Liver (tissue), 8 donors: ENCODE measurements at regions not wholly inside any gene's neighbourhood (a gene's known extent, or its start where the extent isn't known, plus 50 kb on each side); places are given as distances from the start of the nearest gene placed in this dataset.

ENCODE experiments used
- DNase-seq: peaks from one replicate; pipeline ENCODE4 v3.0.0-alpha.2; 2017; ENCODE audit warnings: low spot score
- H3K27ac ChIP-seq, 2 donors: one replicate each; pipeline ENCODE4 v1.7.0; 2013; ENCODE audit warnings: inconsistent platforms in 2 of 2, low read length in 2 of 2, control low read depth in 1 of 2, low read depth in 1 of 2, mild to moderate bottlenecking in 1 of 2
- H3K27me3 ChIP-seq, 4 donors: one replicate each; pipeline versions ENCODE4 v1.6.1 to v1.7.0; 2013; ENCODE audit warnings: low read length in 3 of 4, inconsistent platforms in 1 of 4, mild to moderate bottlenecking in 1 of 4, moderate library complexity in 1 of 4; ENCODE audit not compliant: control insufficient read depth in 4 of 4, insufficient read depth in 4 of 4
- H3K36me3 ChIP-seq, 4 donors: one replicate each; pipeline versions ENCODE4 v1.6.1 to v1.7.0; 2013; ENCODE audit warnings: low read length in 3 of 4, mild to moderate bottlenecking in 3 of 4, low read depth in 1 of 4, moderate library complexity in 1 of 4; ENCODE audit not compliant: control insufficient read depth in 4 of 4, insufficient read depth in 3 of 4
- H3K4me1 ChIP-seq, 4 donors: one replicate each; pipeline versions ENCODE4 v1.6.1 to v1.7.0; 2013; ENCODE audit warnings: low read length in 3 of 4, mild to moderate bottlenecking in 3 of 4, moderate library complexity in 1 of 4; ENCODE audit not compliant: control insufficient read depth in 4 of 4, insufficient read depth in 4 of 4
- H3K4me3 ChIP-seq, 3 donors: one replicate each; pipeline versions ENCODE4 v1.6.1 to v1.7.0; 2013; ENCODE audit warnings: low read length in 3 of 3, control low read depth in 1 of 3, low read depth in 1 of 3, mild to moderate bottlenecking in 1 of 3
- H3K9ac ChIP-seq, 2 donors: one replicate each; pipeline ENCODE4 v1.7.0; 2013; ENCODE audit warnings: low read length in 2 of 2, mild to moderate bottlenecking in 2 of 2, moderate library complexity in 2 of 2, control low read depth in 1 of 2, low read depth in 1 of 2
- H3K9me3 ChIP-seq, 4 donors: one replicate each; pipeline versions ENCODE4 v1.6.1 to v1.7.0; 2013; ENCODE audit warnings: low read length in 3 of 4; ENCODE audit not compliant: control insufficient read depth in 4 of 4
- EGR1 ChIP-seq, 2 donors: IDR thresholded peaks; 2 replicates each; pipeline ENCODE4 v1.6.1; 2016 to 2018; ENCODE audit warnings: antibody characterized with exemption in 2 of 2, low read depth in 2 of 2
- FOXA1 ChIP-seq: IDR thresholded peaks from 2 replicates; pipeline ENCODE4 v1.6.1; 2016; ENCODE audit warnings: antibody characterized with exemption
- FOXA2 ChIP-seq: IDR thresholded peaks from 2 replicates; pipeline ENCODE4 v1.6.1; 2016; ENCODE audit warnings: antibody characterized with exemption
- GABPA ChIP-seq, 2 donors: IDR thresholded peaks in 1 of 2; conservative IDR thresholded peaks in 1 of 2; 2 replicates each; pipeline ENCODE4 v1.6.1; 2016; ENCODE audit warnings: antibody characterized with exemption in 2 of 2, mild to moderate bottlenecking in 1 of 2, moderate library complexity in 1 of 2
- HNF4A ChIP-seq, 2 donors: conservative IDR thresholded peaks; 2 replicates each; pipeline ENCODE4 v1.6.1; 2016; ENCODE audit warnings: antibody characterized with exemption in 2 of 2, mild to moderate bottlenecking in 2 of 2
- HNF4G ChIP-seq: IDR thresholded peaks from 2 replicates; pipeline ENCODE4 v1.6.1; 2016; ENCODE audit warnings: antibody characterized with exemption
- JUND ChIP-seq, 2 donors: IDR thresholded peaks; 2 replicates each; pipeline ENCODE4 v1.6.1; 2016; ENCODE audit warnings: antibody characterized with exemption in 2 of 2
- NR2F2 ChIP-seq: IDR thresholded peaks from 2 replicates; pipeline ENCODE4 v1.6.1; 2016; ENCODE audit warnings: antibody characterized with exemption
- RAD21 ChIP-seq, 2 donors: IDR thresholded peaks; 2 replicates each; pipeline ENCODE4 v1.6.1; 2016; ENCODE audit warnings: antibody characterized with exemption in 2 of 2, mild to moderate bottlenecking in 2 of 2
- RXRA ChIP-seq, 2 donors: IDR thresholded peaks; 2 replicates each; pipeline ENCODE4 v1.6.1; 2017 to 2018; ENCODE audit warnings: antibody characterized with exemption in 2 of 2, mild to moderate bottlenecking in 1 of 2
- SP1 ChIP-seq: IDR thresholded peaks from 2 replicates; pipeline ENCODE4 v1.6.1; 2018; ENCODE audit warnings: antibody characterized with exemption, mild to moderate bottlenecking
- TAF1 ChIP-seq: conservative IDR thresholded peaks from 2 replicates; pipeline ENCODE4 v1.6.1; 2016; ENCODE audit warnings: antibody characterized with exemption, mild to moderate bottlenecking
- YY1 ChIP-seq: IDR thresholded peaks from 2 replicates; pipeline ENCODE4 v1.6.1; 2016; ENCODE audit warnings: antibody characterized with exemption, mild to moderate bottlenecking
- WGBS: extraction: QIAGEN DNeasy Blood & Tissue Kit; methylation state at CpG from one replicate; pipeline ENCODE4 v1.1.7; 2013; 5-methylcytosine and 5-hydroxymethylcytosine counted together
- TF ChIP-seq, protein P1 (sequence below): IDR thresholded peaks from 2 replicates; pipeline ENCODE4 v1.6.1; 2016; ENCODE audit warnings: antibody characterized with exemption
- TF ChIP-seq, protein P2 (sequence below): fragments of 150-350 bp; IDR thresholded peaks from 2 replicates; pipeline ENCODE4 v1.5.1; 2017; ENCODE audit warnings: improper control_type of control experiment, low read depth, low read length; ENCODE audit not compliant: missing input control
- TF ChIP-seq, protein P3 (sequence below): IDR thresholded peaks from 2 replicates; pipeline ENCODE4 v1.6.1; 2016; ENCODE audit warnings: antibody characterized with exemption
- TF ChIP-seq, protein P4 (sequence below): IDR thresholded peaks from 2 replicates; pipeline ENCODE4 v1.6.1; 2016; ENCODE audit warnings: antibody characterized with exemption, mild to moderate bottlenecking
- TF ChIP-seq, protein P5 (sequence below): IDR thresholded peaks from 2 replicates; pipeline ENCODE4 v1.6.1; 2016; ENCODE audit warnings: antibody characterized with exemption
- donor health status: healthy.
- donor health status: healthy.
- donor health status: healthy.
- donor health status: healthy.
- donor health status: healthy.

DNA sequence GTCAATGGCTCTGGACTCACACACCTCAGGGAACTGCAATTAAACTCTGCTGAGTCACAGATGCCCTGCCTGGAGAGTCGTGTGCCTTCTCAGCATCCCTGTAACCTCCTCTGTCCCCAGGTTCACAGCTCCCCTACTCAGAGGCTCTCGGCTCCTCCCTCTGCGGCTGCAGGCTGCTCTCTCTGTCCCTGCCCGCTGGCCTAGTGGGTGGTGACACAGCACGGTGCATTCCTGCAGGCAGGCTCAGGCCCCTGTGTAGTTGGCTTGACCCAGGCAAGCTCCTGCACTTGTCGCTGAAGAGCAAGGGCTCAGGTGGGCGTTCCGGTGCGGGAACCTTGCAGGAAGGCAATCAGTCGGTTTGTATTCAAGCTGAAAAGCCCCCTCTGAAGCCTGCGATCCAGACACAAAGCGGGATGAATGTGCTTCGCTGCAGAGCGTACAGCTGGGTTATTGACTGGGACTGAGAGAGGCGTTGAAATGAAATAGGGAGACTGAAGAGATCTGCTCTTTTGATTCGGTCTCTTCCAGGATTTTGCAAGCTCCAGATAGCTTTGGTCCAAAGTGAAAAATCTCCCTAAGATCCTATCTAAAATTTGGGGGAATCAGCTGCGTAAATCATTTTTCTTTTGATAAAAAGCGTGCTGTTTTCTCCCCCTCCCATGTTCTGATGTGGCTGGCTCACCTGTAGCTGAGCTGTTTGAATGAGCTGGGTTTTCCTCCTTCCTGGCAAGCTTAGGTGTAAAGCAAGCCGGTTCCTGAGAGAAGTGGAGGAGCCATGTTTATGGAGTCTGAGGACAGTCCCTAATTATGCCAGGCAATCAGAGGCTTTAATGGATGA is 208.7 kb upstream of the PHYHIPL start:
- no peaks in the 10 kb centered on the region for H3K9me3 ChIP-seq
- H3K4me3 ChIP-seq = peak overlapping the region; percentile 9 to 45 (median 12)
- H3K4me1 ChIP-seq = peaks cover 0 to 9% (median 0%) of the 10 kb centered on the region in 4 donors
- no peaks in the 10 kb centered on the region for H3K27me3 ChIP-seq
- peak; percentile 61 for DNase-seq
- WGBS = 34% methylated on average over 19 of the region's 19 CpGs
- H3K36me3 ChIP-seq = no peaks in the 10 kb centered on the region
- TF ChIP-seq RAD21 (IDR thresholded peaks at IDR 0.05) (peak; percentile 59 to 76), RXRA (IDR thresholded peaks at IDR 0.05) (peak; percentile 55), HNF4A (conservative IDR thresholded peaks at IDR 0.05) (peak; percentile 22 to 27), HNF4G (no peak)
- H3K27ac ChIP-seq = no peak overlapping the region
- no peak overlapping the region for H3K9ac ChIP-seq

DNA sequence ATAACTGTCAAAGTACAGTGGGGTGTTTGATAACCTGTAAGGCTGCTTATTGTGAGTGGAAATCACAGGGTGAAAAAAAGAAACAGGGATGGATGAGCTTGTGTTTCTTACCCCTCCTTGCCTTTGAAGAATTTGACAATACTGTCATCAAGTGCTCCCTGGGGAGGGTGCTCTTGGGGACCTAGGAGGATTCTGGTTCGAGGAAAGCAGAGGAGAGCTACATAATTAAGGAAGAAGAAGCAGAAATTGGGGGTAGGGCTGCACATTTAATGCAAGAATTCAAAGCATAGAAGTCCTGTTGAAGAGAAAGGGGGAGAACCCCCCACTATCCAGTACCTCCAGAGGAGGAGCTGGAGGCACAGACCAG is 208.1 kb upstream of the PHYHIPL start:
- H3K9me3 ChIP-seq = no peaks in the 10 kb centered on the region
- no peak overlapping the region for H3K27ac ChIP-seq
- H3K36me3 ChIP-seq = no peaks in the 10 kb centered on the region
- no peak for DNase-seq
- no peak overlapping the region for H3K4me3 ChIP-seq
- H3K4me1 ChIP-seq = peaks cover 0 to 9% (median 0%) of the 10 kb centered on the region in 4 donors
- WGBS = 82% methylated on average over 1 of the region's 1 CpG
- no peak overlapping the region for H3K9ac ChIP-seq
- no peaks in the 10 kb centered on the region for H3K27me3 ChIP-seq
- TF ChIP-seq, protein P1, sequence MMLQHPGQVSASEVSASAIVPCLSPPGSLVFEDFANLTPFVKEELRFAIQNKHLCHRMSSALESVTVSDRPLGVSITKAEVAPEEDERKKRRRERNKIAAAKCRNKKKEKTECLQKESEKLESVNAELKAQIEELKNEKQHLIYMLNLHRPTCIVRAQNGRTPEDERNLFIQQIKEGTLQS = no peak
- TF ChIP-seq YY1 = no peak
- no peak for TF ChIP-seq HNF4A (conservative IDR thresholded peaks at IDR 0.05)
- TF ChIP-seq RXRA (IDR thresholded peaks at IDR 0.05) = no peak
- no peak for TF ChIP-seq HNF4G
- TF ChIP-seq EGR1 (IDR thresholded peaks at IDR 0.05; ENCODE audit: low read depth in 2 of 2) = no peak
- TF ChIP-seq SP1 = no peak

DNA sequence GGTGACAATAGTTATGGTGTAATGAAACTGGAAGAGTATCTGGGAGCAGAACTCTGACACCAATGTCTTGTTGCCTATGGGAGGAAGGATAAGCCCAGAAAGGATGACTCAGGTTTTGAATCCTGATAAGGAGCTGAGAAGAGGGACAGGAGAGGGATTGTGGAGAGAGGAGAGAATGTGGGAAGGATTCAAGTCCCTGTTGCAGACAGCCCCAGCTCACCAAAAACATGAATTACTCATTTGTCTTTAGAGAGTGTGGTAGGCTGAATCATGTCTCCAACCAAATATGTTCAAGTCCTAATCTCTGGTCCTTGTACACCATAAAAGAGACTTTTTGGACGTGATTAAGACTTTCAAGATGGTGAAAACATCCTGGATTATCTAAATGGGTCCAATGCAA is 206.9 kb upstream of the PHYHIPL start:
- H3K27ac ChIP-seq = no peak overlapping the region
- peaks cover 0 to 9% (median 0%) of the 10 kb centered on the region in 4 donors for H3K4me1 ChIP-seq
- DNase-seq = no peak
- 69% methylated on average over 1 of the region's 1 CpG for WGBS
- H3K27me3 ChIP-seq = no peaks in the 10 kb centered on the region
- H3K9me3 ChIP-seq = no peaks in the 10 kb centered on the region
- no peaks in the 10 kb centered on the region for H3K36me3 ChIP-seq
- no peak overlapping the region for H3K9ac ChIP-seq
- no peak for TF ChIP-seq FOXA2
- TF ChIP-seq TAF1 = no peak
- no peak for TF ChIP-seq GABPA (IDR thresholded peaks at IDR 0.05 in 1 of 2, conservative IDR thresholded peaks at IDR 0.05 in 1 of 2)
- no peak for TF ChIP-seq RAD21 (IDR thresholded peaks at IDR 0.05)
- no peak for TF ChIP-seq RXRA (IDR thresholded peaks at IDR 0.05)
- TF ChIP-seq, protein P2, sequence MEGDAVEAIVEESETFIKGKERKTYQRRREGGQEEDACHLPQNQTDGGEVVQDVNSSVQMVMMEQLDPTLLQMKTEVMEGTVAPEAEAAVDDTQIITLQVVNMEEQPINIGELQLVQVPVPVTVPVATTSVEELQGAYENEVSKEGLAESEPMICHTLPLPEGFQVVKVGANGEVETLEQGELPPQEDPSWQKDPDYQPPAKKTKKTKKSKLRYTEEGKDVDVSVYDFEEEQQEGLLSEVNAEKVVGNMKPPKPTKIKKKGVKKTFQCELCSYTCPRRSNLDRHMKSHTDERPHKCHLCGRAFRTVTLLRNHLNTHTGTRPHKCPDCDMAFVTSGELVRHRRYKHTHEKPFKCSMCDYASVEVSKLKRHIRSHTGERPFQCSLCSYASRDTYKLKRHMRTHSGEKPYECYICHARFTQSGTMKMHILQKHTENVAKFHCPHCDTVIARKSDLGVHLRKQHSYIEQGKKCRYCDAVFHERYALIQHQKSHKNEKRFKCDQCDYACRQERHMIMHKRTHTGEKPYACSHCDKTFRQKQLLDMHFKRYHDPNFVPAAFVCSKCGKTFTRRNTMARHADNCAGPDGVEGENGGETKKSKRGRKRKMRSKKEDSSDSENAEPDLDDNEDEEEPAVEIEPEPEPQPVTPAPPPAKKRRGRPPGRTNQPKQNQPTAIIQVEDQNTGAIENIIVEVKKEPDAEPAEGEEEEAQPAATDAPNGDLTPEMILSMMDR = no peak
- TF ChIP-seq, protein P1 = no peak
- TF ChIP-seq JUND (IDR thresholded peaks at IDR 0.05) = no peak
- TF ChIP-seq HNF4A (conservative IDR thresholded peaks at IDR 0.05) = no peak
- TF ChIP-seq FOXA1 = no peak
- TF ChIP-seq YY1 = no peak
- TF ChIP-seq, protein P3, sequence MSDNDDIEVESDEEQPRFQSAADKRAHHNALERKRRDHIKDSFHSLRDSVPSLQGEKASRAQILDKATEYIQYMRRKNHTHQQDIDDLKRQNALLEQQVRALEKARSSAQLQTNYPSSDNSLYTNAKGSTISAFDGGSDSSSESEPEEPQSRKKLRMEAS = no peak
- TF ChIP-seq, protein P4, sequence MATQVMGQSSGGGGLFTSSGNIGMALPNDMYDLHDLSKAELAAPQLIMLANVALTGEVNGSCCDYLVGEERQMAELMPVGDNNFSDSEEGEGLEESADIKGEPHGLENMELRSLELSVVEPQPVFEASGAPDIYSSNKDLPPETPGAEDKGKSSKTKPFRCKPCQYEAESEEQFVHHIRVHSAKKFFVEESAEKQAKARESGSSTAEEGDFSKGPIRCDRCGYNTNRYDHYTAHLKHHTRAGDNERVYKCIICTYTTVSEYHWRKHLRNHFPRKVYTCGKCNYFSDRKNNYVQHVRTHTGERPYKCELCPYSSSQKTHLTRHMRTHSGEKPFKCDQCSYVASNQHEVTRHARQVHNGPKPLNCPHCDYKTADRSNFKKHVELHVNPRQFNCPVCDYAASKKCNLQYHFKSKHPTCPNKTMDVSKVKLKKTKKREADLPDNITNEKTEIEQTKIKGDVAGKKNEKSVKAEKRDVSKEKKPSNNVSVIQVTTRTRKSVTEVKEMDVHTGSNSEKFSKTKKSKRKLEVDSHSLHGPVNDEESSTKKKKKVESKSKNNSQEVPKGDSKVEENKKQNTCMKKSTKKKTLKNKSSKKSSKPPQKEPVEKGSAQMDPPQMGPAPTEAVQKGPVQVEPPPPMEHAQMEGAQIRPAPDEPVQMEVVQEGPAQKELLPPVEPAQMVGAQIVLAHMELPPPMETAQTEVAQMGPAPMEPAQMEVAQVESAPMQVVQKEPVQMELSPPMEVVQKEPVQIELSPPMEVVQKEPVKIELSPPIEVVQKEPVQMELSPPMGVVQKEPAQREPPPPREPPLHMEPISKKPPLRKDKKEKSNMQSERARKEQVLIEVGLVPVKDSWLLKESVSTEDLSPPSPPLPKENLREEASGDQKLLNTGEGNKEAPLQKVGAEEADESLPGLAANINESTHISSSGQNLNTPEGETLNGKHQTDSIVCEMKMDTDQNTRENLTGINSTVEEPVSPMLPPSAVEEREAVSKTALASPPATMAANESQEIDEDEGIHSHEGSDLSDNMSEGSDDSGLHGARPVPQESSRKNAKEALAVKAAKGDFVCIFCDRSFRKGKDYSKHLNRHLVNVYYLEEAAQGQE = no peak
- no peak for TF ChIP-seq EGR1 (IDR thresholded peaks at IDR 0.05; ENCODE audit: low read depth in 2 of 2)
- no peak for TF ChIP-seq HNF4G
- TF ChIP-seq, protein P5, sequence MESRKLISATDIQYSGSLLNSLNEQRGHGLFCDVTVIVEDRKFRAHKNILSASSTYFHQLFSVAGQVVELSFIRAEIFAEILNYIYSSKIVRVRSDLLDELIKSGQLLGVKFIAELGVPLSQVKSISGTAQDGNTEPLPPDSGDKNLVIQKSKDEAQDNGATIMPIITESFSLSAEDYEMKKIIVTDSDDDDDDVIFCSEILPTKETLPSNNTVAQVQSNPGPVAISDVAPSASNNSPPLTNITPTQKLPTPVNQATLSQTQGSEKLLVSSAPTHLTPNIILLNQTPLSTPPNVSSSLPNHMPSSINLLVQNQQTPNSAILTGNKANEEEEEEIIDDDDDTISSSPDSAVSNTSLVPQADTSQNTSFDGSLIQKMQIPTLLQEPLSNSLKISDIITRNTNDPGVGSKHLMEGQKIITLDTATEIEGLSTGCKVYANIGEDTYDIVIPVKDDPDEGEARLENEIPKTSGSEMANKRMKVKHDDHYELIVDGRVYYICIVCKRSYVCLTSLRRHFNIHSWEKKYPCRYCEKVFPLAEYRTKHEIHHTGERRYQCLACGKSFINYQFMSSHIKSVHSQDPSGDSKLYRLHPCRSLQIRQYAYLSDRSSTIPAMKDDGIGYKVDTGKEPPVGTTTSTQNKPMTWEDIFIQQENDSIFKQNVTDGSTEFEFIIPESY = no peak
- TF ChIP-seq NR2F2 = no peak
- no peak for TF ChIP-seq SP1
- H3K4me3 ChIP-seq = no peak overlapping the region
